ENCODE measurements at regions not wholly inside any gene's neighbourhood (a gene's known extent, or its start where the extent isn't known, plus 50 kb on each side); places are given as distances from the start of the nearest gene placed in this dataset.
"Not testable (repeated sequence)": the region's sequence is repeated elsewhere in the genome, so short reads cannot be mapped to it uniquely, and the experiment has no call there.

- no peak for DNase-seq (ENCODE audit: low read depth)
Measured at GRCh38 chr4:167939863-167940616, 152.3 kb upstream of the ANXA10 start.

- DNase-seq (ENCODE audit: low read depth): no peak
Measured at GRCh38 chr4:167943872-167944505, 148.3 kb upstream of the ANXA10 start.

- no peak for DNase-seq (ENCODE audit: low read depth)
Measured at GRCh38 chr4:167944721-167945120, 147.6 kb upstream of the ANXA10 start.

GRCh38 chr4:167955006-167955405 lies 137.3 kb upstream of the ANXA10 start:
- peak; percentile 9 for DNase-seq (ENCODE audit: low read depth)

GRCh38 chr4:167956676-167957075 lies 135.7 kb upstream of the ANXA10 start:
- DNase-seq (ENCODE audit: low read depth): peak; percentile 69

GRCh38 chr4:167964766-167965373 lies 127.5 kb upstream of the ANXA10 start:
- peak; percentile 16 for DNase-seq (ENCODE audit: low read depth)

- DNase-seq (ENCODE audit: low read depth): peak; percentile 51
Measured at GRCh38 chr4:167966143-167966542, 126.2 kb upstream of the ANXA10 start.

- DNase-seq (ENCODE audit: low read depth): no peak
Measured at GRCh38 chr4:167973513-167973912, 118.8 kb upstream of the ANXA10 start.

- DNase-seq (ENCODE audit: low read depth): no peak
Measured at GRCh38 chr4:167985565-167985964, 106.8 kb upstream of the ANXA10 start.

GRCh38 chr4:167986044-167986443 lies 106.3 kb upstream of the ANXA10 start:
- no peak for DNase-seq (ENCODE audit: low read depth)

- DNase-seq (ENCODE audit: low read depth): no peak
Measured at GRCh38 chr4:167987285-167987684, 105.1 kb upstream of the ANXA10 start.

GRCh38 chr4:167989815-167990214 lies 102.5 kb upstream of the ANXA10 start:
- peak; percentile 6 for DNase-seq (ENCODE audit: low read depth)

GRCh38 chr4:168008112-168008511 lies 84.2 kb upstream of the ANXA10 start:
- not testable (repeated sequence) for DNase-seq (ENCODE audit: low read depth)

- peak; percentile 60 for DNase-seq (ENCODE audit: low read depth)
Measured at GRCh38 chr4:168019019-168019651, 73.2 kb upstream of the ANXA10 start.

GRCh38 chr4:168019921-168020320 lies 72.4 kb upstream of the ANXA10 start:
- peak; percentile 20 for DNase-seq (ENCODE audit: low read depth)

GRCh38 chr4:168021666-168022065 lies 70.7 kb upstream of the ANXA10 start:
- DNase-seq (ENCODE audit: low read depth): peak; percentile 20

- peak; percentile 8 for DNase-seq (ENCODE audit: low read depth)
Measured at GRCh38 chr4:168028568-168028967, 63.8 kb upstream of the ANXA10 start.

- no peak for DNase-seq (ENCODE audit: low read depth)
Measured at GRCh38 chr4:168028970-168029597, 63.3 kb upstream of the ANXA10 start.

GRCh38 chr4:168037676-168038075 lies 54.7 kb upstream of the ANXA10 start:
- DNase-seq (ENCODE audit: low read depth): no peak

- no peak for DNase-seq (ENCODE audit: low read depth)
Measured at GRCh38 chr4:168039593-168039992, 52.7 kb upstream of the ANXA10 start.
